Activated naive CD4-positive, alpha-beta T cell treated with anti-CD3 and anti-CD28 coated beads for 36 hours (primary cell): ENCODE measurements at regions not wholly inside any gene's neighbourhood (a gene's known extent, or its start where the extent isn't known, plus 50 kb on each side); places are given as distances from the start of the nearest gene placed in this dataset.

Experiments
- CTCF ChIA-PET: fragments of 350-600 bp; sonication (Branson Sonifier 250); formaldehyde crosslinking; loops from one replicate; lab custom pipeline; 2021; ENCODE audit warnings: antibody characterized with exemption; lab: Charles Lee
- DNase-seq: peaks from one replicate; pipeline ENCODE4 v3.0.0-alpha.2; 2020
- H3K27ac Mint-ChIP-seq: one replicate; pipeline ENCODE4 v1.8.0; 2021; ENCODE audit warnings: mild to moderate bottlenecking, mixed read lengths
- H3K27me3 Mint-ChIP-seq: one replicate; pipeline ENCODE4 v1.8.0; 2021; ENCODE audit warnings: low read depth, mixed read lengths
- H3K36me3 Mint-ChIP-seq: one replicate; pipeline ENCODE4 v1.8.0; 2021; ENCODE audit warnings: low read depth, mixed read lengths
- H3K4me1 Mint-ChIP-seq: one replicate; pipeline ENCODE4 v1.8.0; 2021; ENCODE audit warnings: low read depth, mixed read lengths
- H3K4me3 Mint-ChIP-seq: one replicate; pipeline ENCODE4 v1.8.0; 2021; ENCODE audit warnings: mild to moderate bottlenecking, moderate library complexity, mixed read lengths
- H3K9me3 Mint-ChIP-seq: one replicate; pipeline ENCODE4 v1.8.0; 2021; ENCODE audit warnings: mixed read lengths
- intact Hi-C: fragments of 100-400 bp; cut with micrococcal nuclease; formaldehyde crosslinking; loops from one replicate; pipeline ENCODE4 v1.15.1; 2023

GRCh38 chr4:71272976-71273375, 65.8 kb upstream of the SLC4A4 start:
- CTCF ChIA-PET: no interaction called here
- intact Hi-C loops: no loop called here
- H3K4me1 Mint-ChIP-seq: peaks cover 14% of the 10 kb centered on the region
- no peaks in the 10 kb centered on the region for H3K36me3 Mint-ChIP-seq
- DNase-seq: no peak
- no peaks in the 10 kb centered on the region for H3K9me3 Mint-ChIP-seq
- H3K4me3 Mint-ChIP-seq: no peak overlapping the region
- H3K27me3 Mint-ChIP-seq: peaks cover 4% of the 10 kb centered on the region
- no peak overlapping the region for H3K27ac Mint-ChIP-seq

DNA sequence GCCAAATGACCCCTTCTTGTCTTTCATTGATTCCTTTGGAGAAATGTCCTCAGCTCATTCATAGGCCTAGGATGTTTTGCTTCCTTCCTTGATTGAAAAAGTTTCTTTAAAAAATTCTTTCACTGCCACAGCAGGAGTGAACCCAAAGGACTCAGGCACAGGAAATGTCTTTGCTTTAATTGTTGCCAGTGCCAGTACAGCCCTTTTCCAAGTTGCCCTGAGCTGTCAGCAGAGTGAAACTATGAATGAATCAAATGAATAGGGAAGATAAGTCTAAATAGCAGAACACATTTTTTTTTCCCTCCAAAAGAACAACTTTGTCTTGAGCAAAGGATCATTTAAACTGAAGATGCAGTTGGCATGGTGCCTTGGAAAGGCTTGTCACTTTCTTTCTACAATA, 63.8 kb upstream of the SLC4A4 start:
- Mint-ChIP-seq H3K4me1 (peaks cover 14% of the 10 kb centered on the region), H3K27ac (no peak overlapping the region), H3K9me3 (no peaks in the 10 kb centered on the region), H3K4me3 (no peak overlapping the region), H3K27me3 (peaks cover 4% of the 10 kb centered on the region), H3K36me3 (no peaks in the 10 kb centered on the region)
- CTCF ChIA-PET: no interaction called here
- DNase-seq: no peak
- intact Hi-C loops: no loop called here

- Mint-ChIP-seq H3K27me3 (peaks cover 2% of the 10 kb centered on the region), H3K4me3 (no peak overlapping the region), H3K9me3 (no peaks in the 10 kb centered on the region), H3K36me3 (no peaks in the 10 kb centered on the region), H3K27ac (no peak overlapping the region), H3K4me1 (peaks cover 14% of the 10 kb centered on the region)
- CTCF ChIA-PET: interaction anchor here (0.7 kb wide), 1 partner anchor 142 kb away, joined by 3 read pairs; no protein-coding TSS in a partner anchor
- DNase-seq: no peak
- intact Hi-C loops: no loop called here
Measured at GRCh38 chr4:71275570-71275969, 63.2 kb upstream of the SLC4A4 start.

- H3K27ac Mint-ChIP-seq: no peak overlapping the region
- CTCF ChIA-PET: interaction anchor here (0.6 kb wide), 2 partner anchors 35 to 151 kb away, joined by 3 to 4 read pairs; no protein-coding TSS in a partner anchor
- H3K36me3 Mint-ChIP-seq: no peaks in the 10 kb centered on the region
- intact Hi-C loops: no loop called here
- no peaks in the 10 kb centered on the region for H3K27me3 Mint-ChIP-seq
- H3K4me3 Mint-ChIP-seq: no peak overlapping the region
- H3K4me1 Mint-ChIP-seq: peaks cover 14% of the 10 kb centered on the region
- H3K9me3 Mint-ChIP-seq: no peaks in the 10 kb centered on the region
- no peak for DNase-seq
Measured at GRCh38 chr4:71277353-71277752, 61.5 kb upstream of the SLC4A4 start.

DNA sequence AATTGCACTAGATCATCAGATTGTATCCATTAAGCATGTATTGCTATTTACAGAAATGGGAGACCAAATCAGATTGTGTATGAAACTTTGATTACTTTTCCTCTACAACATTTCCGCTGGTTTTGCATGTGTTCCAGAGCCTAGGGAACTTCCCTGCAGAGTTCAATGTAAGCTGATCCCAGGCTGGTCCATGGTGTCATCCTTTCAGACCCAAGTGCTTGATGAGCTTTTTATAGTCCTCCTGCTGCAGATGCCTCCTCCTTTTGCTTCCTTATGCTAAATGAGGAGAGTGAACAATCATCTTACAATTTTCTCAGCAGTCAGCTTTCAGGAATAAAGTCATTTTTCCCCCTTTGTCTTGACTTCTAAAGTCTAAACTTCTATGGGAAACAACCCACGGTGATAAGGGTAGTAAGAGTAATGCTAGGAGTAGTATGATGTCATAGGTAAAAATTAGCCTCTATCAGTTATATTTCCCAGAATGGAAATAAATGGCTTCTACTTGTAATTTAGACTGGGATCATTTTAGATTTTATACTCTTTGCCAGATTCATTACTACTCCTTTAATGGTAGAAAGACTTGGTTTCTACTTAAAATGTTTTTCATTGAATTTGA, 55.1 kb upstream of the SLC4A4 start:
- intact Hi-C loops: no loop called here
- no peaks in the 10 kb centered on the region for H3K36me3 Mint-ChIP-seq
- H3K27ac Mint-ChIP-seq: no peak overlapping the region
- no peak overlapping the region for H3K4me3 Mint-ChIP-seq
- no peaks in the 10 kb centered on the region for H3K9me3 Mint-ChIP-seq
- H3K4me1 Mint-ChIP-seq: no peaks in the 10 kb centered on the region
- CTCF ChIA-PET: no interaction called here
- H3K27me3 Mint-ChIP-seq: no peaks in the 10 kb centered on the region
- no peak for DNase-seq

- no peak for DNase-seq
- Mint-ChIP-seq H3K36me3 (no peaks in the 10 kb centered on the region), H3K4me3 (no peak overlapping the region), H3K4me1 (no peaks in the 10 kb centered on the region), H3K27me3 (no peaks in the 10 kb centered on the region), H3K9me3 (no peaks in the 10 kb centered on the region), H3K27ac (no peak overlapping the region)
- CTCF ChIA-PET: interaction anchor here (1.2 kb wide), 1 partner anchor 11 kb away, joined by 3 read pairs; no protein-coding TSS in a partner anchor
- intact Hi-C loops: no loop called here
Measured at GRCh38 chr4:71287305-71287704, 51.5 kb upstream of the SLC4A4 start.

DNA sequence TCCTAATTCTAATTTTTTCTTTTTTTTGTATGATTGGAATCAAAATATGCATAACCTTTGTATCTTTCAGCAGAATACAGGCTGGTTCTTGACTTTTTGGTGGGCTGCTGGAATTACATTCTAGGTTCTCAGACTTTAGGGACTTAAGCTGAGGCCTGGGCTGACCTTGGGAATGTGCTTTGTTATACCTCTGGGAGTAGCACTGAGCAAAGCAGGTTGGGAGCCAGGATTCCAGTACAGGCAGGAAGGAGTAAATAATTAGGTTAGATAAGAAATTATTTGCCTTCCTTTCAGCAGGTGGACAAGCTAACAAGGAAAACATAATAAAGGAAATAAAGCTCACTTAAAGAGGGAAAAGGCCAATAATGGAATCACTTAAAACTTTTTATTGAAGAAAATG, 49.9 kb upstream of the SLC4A4 start:
- Mint-ChIP-seq H3K9me3 (no peaks in the 10 kb centered on the region), H3K4me1 (no peaks in the 10 kb centered on the region), H3K27ac (no peak overlapping the region), H3K27me3 (no peaks in the 10 kb centered on the region), H3K4me3 (no peak overlapping the region), H3K36me3 (no peaks in the 10 kb centered on the region)
- no peak for DNase-seq
- CTCF ChIA-PET: no interaction called here
- intact Hi-C loops: no loop called here
